GM23338 (cell line): ENCODE measurements at regions not wholly inside any gene's neighbourhood (a gene's known extent, or its start where the extent isn't known, plus 50 kb on each side); places are given as distances from the start of the nearest gene placed in this dataset.

Experiments used
- CREB1 ChIP-seq: fragments of 250-450 bp; sonication (Bioruptor Pico); IDR thresholded peaks from 2 replicates; pipeline ENCODE4 v1.5.0; 2020; ENCODE audit warnings: low read depth, mild to moderate bottlenecking, moderate library complexity
- CTCF ChIP-seq, 2 experiments: fragments of 200-600 bp in 1 of 2; sonication (generic) in 1 of 2; conservative IDR thresholded peaks; 2 replicates each; pipeline versions ENCODE4 v1.5.1 to v1.6.1; 2016 to 2017; ENCODE audit warnings: antibody characterized with exemption in 2 of 2, low read depth in 2 of 2, mild to moderate bottlenecking in 2 of 2, moderate library complexity in 1 of 2
- EZH2 ChIP-seq: fragments of 200-600 bp; sonication (generic); IDR thresholded peaks from one replicate; pipeline ENCODE4 v1.8.0; 2017; ENCODE audit warnings: antibody characterized with exemption, mild to moderate bottlenecking, low read depth; ENCODE audit not compliant: unreplicated experiment
- EZH2phosphoT487 ChIP-seq: fragments of 200-600 bp; sonication (generic); IDR thresholded peaks from one replicate; pipeline ENCODE4 v1.8.1; 2018; ENCODE audit warnings: antibody characterized with exemption; ENCODE audit not compliant: unreplicated experiment
- JUNB ChIP-seq: IDR thresholded peaks from one replicate; pipeline ENCODE4 v1.6.1; 2016; ENCODE audit warnings: antibody characterized with exemption; ENCODE audit not compliant: unreplicated experiment
- POLR2AphosphoS5 ChIP-seq: IDR thresholded peaks from 2 replicates; pipeline ENCODE4 v1.6.1; 2016; ENCODE audit warnings: antibody characterized with exemption, low read depth
- REST ChIP-seq: IDR thresholded peaks from one replicate; pipeline ENCODE4 v1.6.1; 2018; ENCODE audit warnings: antibody characterized with exemption; ENCODE audit not compliant: unreplicated experiment
- STAT1 ChIP-seq: IDR thresholded peaks from one replicate; pipeline ENCODE4 v1.6.1; 2016; ENCODE audit warnings: antibody characterized with exemption; ENCODE audit not compliant: unreplicated experiment
- ZNF114 ChIP-seq: fragments of 250-450 bp; sonication (Bioruptor Pico); IDR thresholded peaks from 2 replicates; pipeline ENCODE4 v1.5.0; 2020; ENCODE audit warnings: mild to moderate bottlenecking, moderate library complexity
- ZNF331 ChIP-seq: fragments of 250-450 bp; sonication (Bioruptor Pico); IDR thresholded peaks from 2 replicates; pipeline ENCODE4 v1.5.0; 2020; ENCODE audit warnings: low read depth, mild to moderate bottlenecking, moderate library complexity
- ZNF462 ChIP-seq: fragments of 250-450 bp; sonication (Bioruptor Pico); IDR thresholded peaks from 2 replicates; pipeline ENCODE4 v1.5.0; 2020; ENCODE audit warnings: mild to moderate bottlenecking, moderate library complexity

- TF ChIP-seq CTCF (conservative IDR thresholded peaks at IDR 0.05; ENCODE audit: low read depth in 2 of 2): no peak
- no peak for TF ChIP-seq EZH2
- TF ChIP-seq REST: no peak
- no peak for TF ChIP-seq POLR2AphosphoS5
- no peak for TF ChIP-seq EZH2phosphoT487
- TF ChIP-seq ZNF114 (CRISPR knock-in tag): no peak
- TF ChIP-seq CREB1 (CRISPR knock-in tag): no peak
- TF ChIP-seq STAT1: no peak
- TF ChIP-seq JUNB: no peak
- TF ChIP-seq ZNF331 (CRISPR knock-in tag): no peak
- TF ChIP-seq ZNF462 (CRISPR knock-in tag): no peak
Observed at GRCh38 chr2:121911036-121911435, 155.6 kb downstream of the TSN start.
